ENCODE measurements at regions not wholly inside any gene's neighbourhood (a gene's known extent, or its start where the extent isn't known, plus 50 kb on each side); places are given as distances from the start of the nearest gene placed in this dataset.
"Not testable (repeated sequence)": the region's sequence is repeated elsewhere in the genome, so short reads cannot be mapped to it uniquely, and the experiment has no call there.

GRCh38 chr1:200254602-200255001, 155.2 kb downstream of the ZNF281 start:
- DNase-seq (ENCODE audit: low read depth in 4 of 4, low spot score in 3 of 4) = not testable (repeated sequence)

- no peak for DNase-seq (ENCODE audit: low read depth in 4 of 4, low spot score in 3 of 4)
Observed at GRCh38 chr1:200253774-200254495, 155.9 kb downstream of the ZNF281 start.

- no peak for DNase-seq (ENCODE audit: low read depth in 4 of 4, low spot score in 3 of 4)
Observed at GRCh38 chr1:200252531-200252930, 157.3 kb downstream of the ZNF281 start.

GRCh38 chr1:200250469-200250868, 159.4 kb downstream of the ZNF281 start:
- DNase-seq (ENCODE audit: low read depth in 4 of 4, low spot score in 3 of 4) = no peak

- no peak for DNase-seq (ENCODE audit: low read depth in 4 of 4, low spot score in 3 of 4)
Observed at GRCh38 chr1:200248541-200248940, 161.3 kb downstream of the ZNF281 start.

- peak in 1 of 4 donors; percentile 26 for DNase-seq (ENCODE audit: low read depth in 4 of 4, low spot score in 3 of 4)
Observed at GRCh38 chr1:200247518-200247917, 162.3 kb downstream of the ZNF281 start.

- no peak for DNase-seq (ENCODE audit: low read depth in 4 of 4, low spot score in 3 of 4)
Observed at GRCh38 chr1:200245473-200245872, 164.4 kb downstream of the ZNF281 start.

- DNase-seq (ENCODE audit: low read depth in 4 of 4, low spot score in 3 of 4) = no peak
Observed at GRCh38 chr1:200243042-200243437, 166.8 kb downstream of the ZNF281 start.

- DNase-seq (ENCODE audit: low read depth in 4 of 4, low spot score in 3 of 4) = peak; percentile 18 to 39 (median 28)
Observed at GRCh38 chr1:200242110-200243041, 167.5 kb downstream of the ZNF281 start.

GRCh38 chr1:200240656-200241055, 169.2 kb downstream of the ZNF281 start:
- no peak for DNase-seq (ENCODE audit: low read depth in 4 of 4, low spot score in 3 of 4)

- DNase-seq (ENCODE audit: low read depth in 4 of 4, low spot score in 3 of 4) = no peak
Observed at GRCh38 chr1:200238311-200238710, 171.5 kb downstream of the ZNF281 start.

- no peak for DNase-seq (ENCODE audit: low read depth in 4 of 4, low spot score in 3 of 4)
Observed at GRCh38 chr1:200237066-200237465, 172.8 kb downstream of the ZNF281 start.

- no peak for DNase-seq (ENCODE audit: low read depth in 4 of 4, low spot score in 3 of 4)
Observed at GRCh38 chr1:200234938-200235337, 174.9 kb downstream of the ZNF281 start.

- DNase-seq (ENCODE audit: low read depth in 4 of 4, low spot score in 3 of 4) = no peak
Observed at GRCh38 chr1:200233393-200233792, 176.4 kb downstream of the ZNF281 start.

GRCh38 chr1:200231787-200232231, 178.0 kb downstream of the ZNF281 start:
- no peak for DNase-seq (ENCODE audit: low read depth in 4 of 4, low spot score in 3 of 4)

- DNase-seq (ENCODE audit: low read depth in 4 of 4, low spot score in 3 of 4) = no peak
Observed at GRCh38 chr1:200230671-200231070, 179.2 kb downstream of the ZNF281 start.

- DNase-seq (ENCODE audit: low read depth in 4 of 4, low spot score in 3 of 4) = no peak
Observed at GRCh38 chr1:200228486-200228885, 181.3 kb downstream of the ZNF281 start.

- no peak for DNase-seq (ENCODE audit: low read depth in 4 of 4, low spot score in 3 of 4)
Observed at GRCh38 chr1:200228081-200228480, 181.8 kb downstream of the ZNF281 start.

All from right renal pelvis (tissue), 4 donors.